Breast epithelium (tissue), 4 donors: ENCODE measurements at regions not wholly inside any gene's neighbourhood (a gene's known extent, or its start where the extent isn't known, plus 50 kb on each side); places are given as distances from the start of the nearest gene placed in this dataset.

Source experiments
- DNase-seq, 2 donors: peaks; one replicate each; pipeline ENCODE4 v3.0.0-alpha.2; 2019; ENCODE audit warnings: low spot score in 2 of 2
- H3K27ac ChIP-seq, 2 donors: fragments of 200-600 bp; sonication (generic) in 1 of 2; one replicate each; pipeline ENCODE4 v1.5.1; 2016 to 2019; ENCODE audit warnings: mild to moderate bottlenecking in 1 of 2
- H3K27me3 ChIP-seq, 2 donors: fragments of 200-600 bp; sonication (generic) in 1 of 2; one replicate each; pipeline versions ENCODE4 v1.5.1 to v1.6.0; 2017 to 2019; ENCODE audit warnings: control low read depth in 1 of 2, mild to moderate bottlenecking in 1 of 2
- H3K36me3 ChIP-seq: fragments of 200-600 bp; one replicate; pipeline ENCODE4 v1.5.1; 2019
- H3K4me1 ChIP-seq, 2 donors: fragments of 200-600 bp; sonication (generic); one replicate each; pipeline ENCODE4 v1.5.1; 2016 to 2019; ENCODE audit warnings: control low read depth in 1 of 2
- H3K4me3 ChIP-seq, 3 donors: fragments of 200-600 bp; sonication (generic); 1 replicate in 2 of 3; 2 replicates in 1 of 3; pipeline ENCODE4 v1.5.1; 2016 to 2019; ENCODE audit warnings: mild to moderate bottlenecking in 3 of 3, moderate library complexity in 2 of 3
- H3K9me3 ChIP-seq, 2 donors: fragments of 200-600 bp; sonication (generic) in 1 of 2; one replicate each; pipeline ENCODE4 v1.5.1; 2016 to 2019; ENCODE audit warnings: control low read depth in 1 of 2
- POLR2A ChIP-seq: fragments of 450-650 bp; IDR thresholded peaks from one replicate; pipeline ENCODE4 v1.6.1; 2016; ENCODE audit warnings: antibody characterized with exemption, mild to moderate bottlenecking, moderate library complexity
- POLR2AphosphoS5 ChIP-seq, 3 donors: sonication (generic); formaldehyde crosslinking; IDR thresholded peaks; one replicate each; pipeline ENCODE4 v1.6.1; 2017; ENCODE audit warnings: antibody characterized with exemption in 3 of 3
- intact Hi-C: fragments of 100-400 bp; cut with DNase I; formaldehyde crosslinking; loops from one replicate; pipeline ENCODE4 v1.15.1; 2023; ENCODE audit warnings: low total_unique reads
- TF ChIP-seq, protein P1 (sequence below), 3 donors: fragments of 450-650 bp; IDR thresholded peaks; one replicate each; pipeline ENCODE4 v1.5.1; 2016 to 2017; ENCODE audit warnings: antibody characterized with exemption in 3 of 3, mild to moderate bottlenecking in 3 of 3, moderate library complexity in 3 of 3

DNA sequence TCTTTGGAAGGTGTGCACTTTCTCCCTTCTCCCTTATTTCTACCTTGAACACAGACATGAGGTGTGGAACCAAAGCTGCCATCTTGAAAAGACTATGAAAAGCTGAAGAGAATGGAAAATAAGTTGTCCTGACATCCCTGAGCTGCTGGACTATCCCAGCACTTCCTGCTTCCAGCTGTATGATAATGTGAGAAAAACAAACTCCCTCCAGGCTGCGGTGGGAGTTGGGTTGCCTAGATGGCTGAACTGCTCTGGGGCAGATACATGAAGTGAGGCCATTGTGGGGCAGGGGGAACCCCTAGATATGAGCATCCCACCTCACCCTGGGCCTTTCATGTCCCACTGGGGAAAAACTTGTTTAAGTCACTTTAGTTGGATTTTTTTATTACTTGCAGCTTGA, 82.4 kb downstream of the BOD1 start:
- intact Hi-C loops, result loop anchor here (10.0 kb wide), 1 partner anchor 1949 kb away; no protein-coding TSS in a partner anchor
- no peak overlapping the region for H3K4me3 ChIP-seq
- TF ChIP-seq, protein P1, sequence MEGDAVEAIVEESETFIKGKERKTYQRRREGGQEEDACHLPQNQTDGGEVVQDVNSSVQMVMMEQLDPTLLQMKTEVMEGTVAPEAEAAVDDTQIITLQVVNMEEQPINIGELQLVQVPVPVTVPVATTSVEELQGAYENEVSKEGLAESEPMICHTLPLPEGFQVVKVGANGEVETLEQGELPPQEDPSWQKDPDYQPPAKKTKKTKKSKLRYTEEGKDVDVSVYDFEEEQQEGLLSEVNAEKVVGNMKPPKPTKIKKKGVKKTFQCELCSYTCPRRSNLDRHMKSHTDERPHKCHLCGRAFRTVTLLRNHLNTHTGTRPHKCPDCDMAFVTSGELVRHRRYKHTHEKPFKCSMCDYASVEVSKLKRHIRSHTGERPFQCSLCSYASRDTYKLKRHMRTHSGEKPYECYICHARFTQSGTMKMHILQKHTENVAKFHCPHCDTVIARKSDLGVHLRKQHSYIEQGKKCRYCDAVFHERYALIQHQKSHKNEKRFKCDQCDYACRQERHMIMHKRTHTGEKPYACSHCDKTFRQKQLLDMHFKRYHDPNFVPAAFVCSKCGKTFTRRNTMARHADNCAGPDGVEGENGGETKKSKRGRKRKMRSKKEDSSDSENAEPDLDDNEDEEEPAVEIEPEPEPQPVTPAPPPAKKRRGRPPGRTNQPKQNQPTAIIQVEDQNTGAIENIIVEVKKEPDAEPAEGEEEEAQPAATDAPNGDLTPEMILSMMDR (IDR thresholded peaks at IDR 0.05), result no peak
- TF ChIP-seq POLR2A (no peak), POLR2AphosphoS5 (IDR thresholded peaks at IDR 0.05) (no peak)
- H3K27ac ChIP-seq, result no peak overlapping the region
- no peaks in the 10 kb centered on the region for H3K9me3 ChIP-seq
- no peaks in the 10 kb centered on the region for H3K36me3 ChIP-seq
- H3K4me1 ChIP-seq, result no peaks in the 10 kb centered on the region
- no peaks in the 10 kb centered on the region for H3K27me3 ChIP-seq
- no peak for DNase-seq

DNA sequence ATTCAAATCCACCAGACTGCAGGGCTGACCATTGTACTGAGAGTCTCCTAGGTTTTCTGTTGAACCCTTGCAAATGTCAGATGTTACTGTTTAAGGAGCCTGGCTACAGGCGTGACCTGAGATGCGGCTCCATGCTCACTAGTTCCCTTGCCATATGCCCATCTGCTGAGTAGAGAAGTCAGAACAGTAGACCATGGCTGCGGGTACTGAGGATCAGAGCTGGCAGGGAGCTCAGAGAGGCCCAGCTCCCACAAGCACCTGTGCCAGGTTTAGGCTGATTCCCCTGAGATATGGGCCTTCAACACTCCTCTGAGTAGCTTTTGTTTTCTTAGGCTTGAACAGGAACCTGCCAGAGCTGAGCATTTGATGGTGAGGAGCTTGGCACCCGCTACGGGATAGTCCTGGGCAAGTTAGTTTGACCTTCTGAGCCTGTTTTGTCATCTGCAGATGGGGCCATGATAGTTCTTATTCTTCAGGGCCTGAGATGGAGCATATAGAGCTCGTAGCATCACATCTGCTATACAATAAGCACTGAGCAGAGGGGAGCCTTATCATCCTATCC, 83.7 kb downstream of the BOD1 start:
- no peak for DNase-seq
- intact Hi-C loops, result loop anchor here (10.0 kb wide), 1 partner anchor 1948 kb away; no protein-coding TSS in a partner anchor
- TF ChIP-seq POLR2A, result no peak
- TF ChIP-seq, protein P1 (IDR thresholded peaks at IDR 0.05), result no peak
- Histone ChIP-seq H3K27me3 (no peaks in the 10 kb centered on the region), H3K9me3 (no peaks in the 10 kb centered on the region), H3K36me3 (no peaks in the 10 kb centered on the region), H3K4me1 (no peaks in the 10 kb centered on the region), H3K27ac (peak overlapping the region in 1 of 2 donors; percentile 12), H3K4me3 (no peak overlapping the region)

DNA sequence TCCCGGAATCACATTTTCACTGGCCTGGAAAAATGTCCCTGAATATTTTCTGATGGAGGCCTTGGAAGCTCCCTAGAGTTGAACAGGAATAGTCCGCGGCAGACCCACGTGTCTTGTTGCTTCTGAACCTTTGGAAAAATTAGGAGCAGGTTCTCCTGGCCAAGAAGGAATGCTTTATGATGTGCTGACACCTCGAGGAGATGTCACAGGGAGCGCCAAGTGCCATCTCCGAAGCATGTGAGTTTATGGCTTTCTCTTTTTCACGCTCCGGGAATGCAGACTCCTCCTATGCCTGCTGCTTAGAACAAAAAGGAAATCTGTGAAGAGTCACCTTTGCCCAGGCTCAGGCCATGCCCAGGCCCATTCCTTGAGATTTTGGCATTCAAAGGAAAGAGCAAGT, 84.6 kb downstream of the BOD1 start:
- DNase-seq, result no peak

DNA sequence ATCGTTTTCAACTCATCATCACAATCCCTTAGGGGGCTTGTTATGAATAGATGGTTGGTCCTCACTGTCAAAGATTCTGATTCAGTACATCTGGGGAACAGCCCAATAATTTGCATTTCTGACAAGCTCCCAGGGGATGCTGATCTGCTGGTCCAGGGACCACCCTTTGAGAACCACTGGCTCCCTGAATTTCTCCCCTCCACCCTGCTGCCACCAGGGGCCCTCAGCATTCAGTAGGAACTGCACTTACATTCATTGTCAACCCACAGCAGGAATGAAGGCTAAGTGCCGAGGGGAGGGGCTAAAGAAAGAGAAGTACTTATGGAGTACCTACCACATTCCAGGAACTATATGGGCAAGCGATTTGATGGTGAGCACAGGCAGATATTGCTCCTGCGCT, 85.9 kb downstream of the BOD1 start:
- H3K4me3 ChIP-seq, result no peak overlapping the region
- H3K4me1 ChIP-seq, result no peaks in the 10 kb centered on the region
- no peak overlapping the region for H3K27ac ChIP-seq
- intact Hi-C loops, result loop anchor here (10.0 kb wide), 1 partner anchor 1946 kb away; no protein-coding TSS in a partner anchor
- TF ChIP-seq, protein P1 (IDR thresholded peaks at IDR 0.05), result no peak
- no peak for TF ChIP-seq POLR2A
- TF ChIP-seq POLR2AphosphoS5 (IDR thresholded peaks at IDR 0.05), result no peak
- no peaks in the 10 kb centered on the region for H3K9me3 ChIP-seq
- H3K36me3 ChIP-seq, result no peaks in the 10 kb centered on the region
- H3K27me3 ChIP-seq, result no peaks in the 10 kb centered on the region
- no peak for DNase-seq

More for the DNA sequence above, 84.6 kb downstream of the BOD1 start:
- TF ChIP-seq POLR2AphosphoS5 (IDR thresholded peaks at IDR 0.05) (no peak), POLR2A (no peak)
- TF ChIP-seq, protein P1 (IDR thresholded peaks at IDR 0.05), result no peak
- Histone ChIP-seq H3K4me1 (no peaks in the 10 kb centered on the region), H3K27ac (no peak overlapping the region), H3K27me3 (no peaks in the 10 kb centered on the region), H3K4me3 (no peak overlapping the region), H3K36me3 (no peaks in the 10 kb centered on the region), H3K9me3 (no peaks in the 10 kb centered on the region)
- intact Hi-C loops, result loop anchor here (10.0 kb wide), 1 partner anchor 1947 kb away; no protein-coding TSS in a partner anchor

DNA sequence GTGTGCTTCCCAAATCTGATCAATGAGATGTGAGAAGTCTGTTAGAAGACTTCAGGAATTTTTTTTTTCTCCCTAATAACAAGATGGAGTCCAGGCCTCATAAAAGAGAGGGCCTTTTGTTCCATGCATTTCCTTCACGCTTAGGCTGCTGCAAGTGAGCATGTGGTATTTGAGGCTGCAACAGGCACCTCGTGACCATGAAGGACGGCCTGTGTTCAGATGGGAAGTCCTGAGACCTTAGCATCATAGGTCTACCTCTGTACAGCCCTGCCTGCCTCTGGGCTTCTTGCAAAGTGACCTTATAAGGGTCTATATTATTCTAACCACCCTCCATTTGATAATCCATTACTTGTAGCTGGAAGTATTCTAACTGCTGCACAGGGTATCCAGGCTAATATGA, 86.6 kb downstream of the BOD1 start:
- Histone ChIP-seq H3K4me3 (no peak overlapping the region), H3K27ac (no peak overlapping the region), H3K9me3 (no peaks in the 10 kb centered on the region), H3K27me3 (no peaks in the 10 kb centered on the region), H3K4me1 (no peaks in the 10 kb centered on the region), H3K36me3 (no peaks in the 10 kb centered on the region)
- no peak for DNase-seq
- intact Hi-C loops, result loop anchor here (10.0 kb wide), 1 partner anchor 1945 kb away; no protein-coding TSS in a partner anchor
- TF ChIP-seq POLR2AphosphoS5 (IDR thresholded peaks at IDR 0.05) (no peak), POLR2A (no peak)
- TF ChIP-seq, protein P1 (IDR thresholded peaks at IDR 0.05), result no peak
